Dedifferentiated amniotic fluid mesenchymal stem cell (primary cell): ENCODE measurements at regions not wholly inside any gene's neighbourhood (a gene's known extent, or its start where the extent isn't known, plus 50 kb on each side); places are given as distances from the start of the nearest gene placed in this dataset.

ENCODE experiments used
- DNase-seq: peaks from one replicate; pipeline ENCODE4 v3.0.0-alpha.2; 2016; ENCODE audit errors: extremely low spot score

GRCh38 chr1:39134768-39135333, 69.6 kb upstream of the MACF1 start:
- DNase-seq = no peak

GRCh38 chr1:39136638-39137037, 67.9 kb upstream of the MACF1 start:
- DNase-seq = no peak

DNA sequence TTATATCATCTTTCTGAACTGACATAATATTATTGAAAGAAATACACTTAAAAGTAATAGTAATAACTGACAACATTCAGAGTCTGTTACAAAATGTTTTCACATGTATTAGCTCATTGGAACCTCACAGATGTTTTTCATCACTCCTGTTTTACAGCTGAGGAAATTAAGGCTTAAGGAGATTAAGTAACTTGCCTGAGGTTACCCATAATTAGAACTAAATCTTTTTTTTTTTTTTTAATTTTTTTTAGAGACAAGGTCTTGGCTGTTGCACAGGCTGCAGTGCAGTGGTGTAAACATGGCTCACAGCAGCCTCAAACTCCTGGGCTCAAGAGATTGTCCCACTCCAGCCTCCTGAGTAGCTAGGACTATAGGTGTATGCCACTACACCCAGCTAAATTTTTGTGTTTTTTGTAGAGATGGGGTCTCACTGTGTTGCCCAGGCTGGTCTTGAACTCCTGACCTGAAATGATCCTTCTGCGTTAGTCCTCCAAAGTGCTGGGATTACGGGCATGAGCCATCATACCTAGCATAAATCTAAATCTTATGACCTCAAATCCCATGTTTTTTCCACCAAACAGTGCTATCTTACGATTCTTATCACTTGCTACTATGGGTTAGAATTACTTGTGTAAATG, 64.7 kb upstream of the MACF1 start:
- no peak for DNase-seq

DNA sequence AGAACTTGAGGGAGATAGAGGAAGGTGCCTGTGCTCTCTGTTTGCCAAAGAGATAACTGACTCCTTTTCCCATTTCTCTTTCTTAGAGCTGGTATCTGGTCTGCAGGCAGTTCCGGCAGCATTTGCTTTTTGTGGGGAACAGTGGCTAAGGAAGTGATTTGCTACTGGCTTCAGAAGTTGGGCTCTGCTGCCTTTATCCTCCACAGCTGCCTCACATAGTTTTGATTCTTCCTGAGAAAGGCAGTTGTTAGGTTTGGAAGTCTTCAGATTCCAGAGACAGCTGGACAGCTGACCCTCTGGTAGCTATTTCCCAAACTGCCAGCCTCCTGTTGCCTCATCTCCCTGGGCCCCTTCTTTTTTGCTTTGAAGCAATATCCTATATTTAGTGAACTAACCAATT, 62.6 kb upstream of the MACF1 start:
- DNase-seq = peak; percentile 43

- no peak for DNase-seq
These were observed 62.0 kb upstream of the MACF1 start for GRCh38 chr1:39142401-39143060.

DNA sequence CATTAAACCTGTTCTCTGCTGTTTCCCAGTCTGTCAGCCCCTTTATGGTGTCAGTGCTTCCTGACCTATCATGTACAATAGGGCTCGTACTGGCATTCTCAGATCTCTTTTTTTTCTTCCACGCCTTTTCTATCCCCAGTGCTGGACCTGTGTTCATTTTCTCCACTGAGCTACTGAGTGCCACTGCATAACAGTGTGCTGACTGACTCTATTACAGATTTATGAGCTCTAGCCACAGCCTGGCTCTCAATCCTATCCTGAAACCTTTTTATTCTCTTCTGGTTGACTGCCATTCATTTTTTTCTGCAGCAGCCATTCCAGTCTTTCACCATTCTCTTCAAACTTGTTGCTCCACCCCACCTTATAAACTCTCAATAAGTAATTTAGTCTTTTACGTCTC, 59.6 kb upstream of the MACF1 start:
- no peak for DNase-seq

- no peak for DNase-seq
These were observed 59.0 kb upstream of the MACF1 start for GRCh38 chr1:39145331-39145965.

DNA sequence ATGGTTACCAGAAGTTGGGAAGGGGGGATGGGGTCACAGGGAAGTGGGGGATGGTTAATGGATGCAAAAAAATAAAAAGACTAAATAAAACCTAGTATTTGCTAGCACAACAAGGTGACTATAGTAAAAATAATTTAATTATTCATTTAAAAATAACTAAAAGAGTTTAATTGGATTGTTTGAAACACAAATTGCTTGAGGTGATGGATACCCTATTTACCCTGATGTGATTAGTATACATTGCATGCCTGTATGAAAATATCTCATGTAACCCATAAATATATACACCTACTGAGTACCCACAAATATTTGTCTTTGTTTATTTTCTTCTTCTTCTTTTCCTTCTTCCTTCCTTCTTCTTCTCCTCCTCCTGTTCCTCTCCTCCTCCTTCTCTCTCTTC, 57.8 kb upstream of the MACF1 start:
- no peak for DNase-seq

- no peak for DNase-seq
These were observed 57.1 kb upstream of the MACF1 start for GRCh38 chr1:39147099-39148025.

DNA sequence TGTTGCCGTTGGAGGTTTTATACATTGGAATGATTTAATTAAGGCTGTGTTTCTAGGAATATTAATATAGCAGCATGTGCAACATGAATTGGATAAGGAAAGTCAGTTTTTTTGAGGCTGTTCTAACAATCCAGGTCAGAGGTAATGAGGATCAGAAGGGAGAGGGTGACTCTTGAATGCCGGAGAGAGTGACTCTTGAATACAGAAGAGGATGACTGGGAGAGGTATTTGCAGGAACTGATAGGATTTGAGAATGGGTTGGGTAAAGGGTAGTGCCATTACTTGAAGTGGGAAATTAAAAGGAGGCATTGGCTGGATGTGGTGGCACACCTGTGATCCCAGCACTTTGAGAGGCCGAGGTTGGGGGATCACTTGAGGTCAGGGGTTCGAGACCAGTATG, 55.6 kb upstream of the MACF1 start:
- no peak for DNase-seq

GRCh38 chr1:39149509-39149908, 55.0 kb upstream of the MACF1 start:
- DNase-seq = no peak

GRCh38 chr1:39150779-39151178, 53.7 kb upstream of the MACF1 start:
- no peak for DNase-seq

- DNase-seq = no peak
These were observed 53.2 kb upstream of the MACF1 start for GRCh38 chr1:39151267-39151666.

- no peak for DNase-seq
These were observed 51.6 kb upstream of the MACF1 start for GRCh38 chr1:39152923-39153322.

DNA sequence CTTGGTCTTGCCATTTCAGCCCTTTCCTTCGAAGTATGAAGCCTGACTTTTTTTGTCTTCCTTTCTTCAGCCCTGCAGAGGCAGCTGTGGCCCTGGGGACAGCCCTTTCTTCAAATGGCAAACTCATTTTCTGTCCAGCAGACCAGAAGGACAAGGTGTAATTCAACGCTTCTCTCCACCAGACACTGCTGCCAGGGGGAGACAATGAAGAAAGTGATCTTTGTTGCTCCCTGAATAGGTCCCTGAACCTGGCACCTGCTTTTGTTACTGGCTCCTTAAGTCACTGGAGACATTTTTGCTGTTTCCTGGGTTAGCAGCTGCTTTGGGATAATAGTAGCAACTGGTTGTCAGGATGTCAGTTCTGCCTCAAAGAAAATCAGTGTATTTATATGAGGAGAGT, 50.8 kb upstream of the MACF1 start:
- no peak for DNase-seq

GRCh38 chr1:39154553-39155421, 49.7 kb upstream of the MACF1 start:
- no peak for DNase-seq
